NCI-H345 (cell line): ENCODE measurements at regions not wholly inside any gene's neighbourhood (a gene's known extent, or its start where the extent isn't known, plus 50 kb on each side); places are given as distances from the start of the nearest gene placed in this dataset.

ENCODE experiments used
- DNase-seq: peaks from one replicate; lab custom pipeline; 2025; lab: John Stamatoyannopoulos, UW

DNA sequence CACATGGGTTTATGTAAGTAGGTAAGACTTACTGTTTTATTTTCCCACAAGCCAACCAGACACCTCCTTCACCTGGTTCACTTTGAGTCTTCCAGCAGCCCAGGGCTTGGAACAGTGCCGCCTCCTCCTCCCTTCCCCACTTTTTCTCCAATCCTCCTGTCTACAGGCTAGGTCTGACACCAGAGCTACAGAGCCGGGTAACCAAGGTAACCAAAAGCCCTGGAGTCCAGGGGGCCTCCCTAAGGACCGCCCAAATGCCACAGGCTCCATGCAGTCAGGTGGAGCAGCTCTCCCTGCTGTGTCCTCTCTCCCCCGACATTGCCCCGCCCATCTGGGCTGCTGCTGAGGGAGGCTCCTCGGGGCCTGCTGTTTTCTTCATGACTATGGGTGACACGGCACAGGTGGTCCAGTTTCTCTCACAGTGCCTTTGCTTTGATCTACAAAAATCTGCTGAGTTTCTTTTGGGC, 138.0 kb upstream of the EFNA5 start:
- DNase-seq = peak; percentile 61

DNA sequence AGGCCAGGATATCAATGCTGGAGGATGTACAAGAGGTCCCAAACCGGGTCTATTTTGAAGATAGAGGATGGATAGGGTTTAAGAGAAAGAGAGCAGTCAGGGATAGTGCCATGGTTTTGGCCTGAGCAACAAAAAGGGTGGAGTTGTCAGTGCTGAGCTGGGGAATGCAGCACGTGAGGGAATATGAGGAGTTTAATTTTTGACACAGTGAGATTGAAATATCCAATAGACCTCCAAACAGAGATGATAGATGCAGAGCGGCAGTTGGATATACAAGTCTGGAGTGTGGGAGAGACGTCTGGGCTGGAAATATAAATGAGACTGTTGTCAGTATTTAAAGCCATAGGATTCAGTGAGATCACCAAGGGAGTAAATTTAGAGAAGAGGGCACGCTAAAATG, 136.7 kb upstream of the EFNA5 start:
- DNase-seq = no peak

DNA sequence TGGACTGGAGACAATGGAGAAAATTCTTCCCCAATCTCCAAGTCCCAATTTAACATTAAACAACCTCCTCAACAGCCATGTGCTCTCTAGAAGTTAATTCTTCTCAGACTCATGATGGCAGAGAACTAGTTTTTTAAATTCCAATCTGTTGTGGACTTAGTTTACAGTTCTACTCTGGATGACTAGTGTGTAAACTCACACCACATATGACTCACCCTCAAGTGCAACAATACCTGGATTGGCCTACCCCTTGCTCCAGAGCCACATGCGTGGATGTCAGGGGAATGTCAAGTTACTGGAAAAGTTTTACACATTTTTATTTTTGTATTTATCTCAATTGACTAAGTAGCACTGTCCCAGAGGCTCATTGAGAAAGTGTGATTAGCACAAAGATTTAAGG, 136.0 kb upstream of the EFNA5 start:
- no peak for DNase-seq

DNA sequence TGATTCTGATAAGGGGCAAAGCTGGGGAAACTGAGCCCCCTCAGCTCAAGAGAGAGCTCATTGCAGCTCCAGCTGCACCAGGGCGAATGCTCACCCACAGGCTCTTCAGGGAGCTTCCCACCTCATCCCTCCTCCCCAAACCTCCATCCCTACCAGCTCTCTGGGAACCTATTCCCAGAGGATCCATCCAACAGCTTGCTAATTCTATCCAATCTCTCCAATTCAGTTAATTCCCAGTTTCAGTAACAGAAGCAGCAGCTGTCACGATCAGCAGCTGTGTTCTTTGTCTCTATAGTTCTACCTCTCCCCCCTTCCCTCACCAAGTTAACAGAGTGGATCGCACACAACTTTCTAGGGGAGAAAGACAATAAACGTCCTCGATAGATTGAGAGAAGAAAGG, 135.5 kb upstream of the EFNA5 start:
- DNase-seq = peak; percentile 17

DNA sequence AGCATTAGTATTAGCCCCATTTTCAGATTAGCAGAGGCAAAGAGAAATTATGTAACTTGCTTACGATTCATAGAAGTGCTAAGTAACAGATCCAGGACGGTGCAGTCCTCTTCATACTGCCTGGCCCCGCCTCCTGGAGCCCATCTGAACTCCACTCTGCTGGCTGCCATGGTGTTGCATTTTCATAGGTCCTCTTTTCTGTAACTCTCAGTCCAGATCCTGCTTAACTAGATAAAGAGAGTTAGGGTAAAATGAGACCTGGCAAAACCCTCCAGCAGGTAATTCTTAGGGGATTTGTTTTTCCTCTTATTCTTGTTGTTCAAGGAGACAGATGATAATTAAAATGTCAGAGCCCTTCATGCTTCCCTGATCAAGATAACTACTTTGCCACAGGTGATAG, 135.1 kb upstream of the EFNA5 start:
- peak; percentile 2 for DNase-seq

DNA sequence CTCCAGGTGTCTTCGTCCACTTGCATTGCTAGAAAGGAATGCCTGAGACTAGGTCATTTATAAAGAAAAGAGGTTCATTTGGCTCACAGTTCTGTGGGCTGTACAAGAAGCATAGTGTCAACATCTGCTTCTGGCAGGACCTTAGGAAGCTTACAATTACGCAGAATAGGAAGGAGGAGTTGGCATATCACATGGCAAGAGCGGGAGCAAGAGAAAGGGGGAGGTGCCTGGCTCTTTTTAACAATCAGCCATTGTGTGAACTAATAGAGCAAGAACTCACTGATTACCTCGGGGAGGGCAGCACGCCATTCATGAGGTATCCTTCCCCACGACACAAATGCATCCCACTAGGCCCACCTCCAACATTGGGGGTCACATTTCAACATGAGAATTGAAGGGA, 134.4 kb upstream of the EFNA5 start:
- no peak for DNase-seq

DNA sequence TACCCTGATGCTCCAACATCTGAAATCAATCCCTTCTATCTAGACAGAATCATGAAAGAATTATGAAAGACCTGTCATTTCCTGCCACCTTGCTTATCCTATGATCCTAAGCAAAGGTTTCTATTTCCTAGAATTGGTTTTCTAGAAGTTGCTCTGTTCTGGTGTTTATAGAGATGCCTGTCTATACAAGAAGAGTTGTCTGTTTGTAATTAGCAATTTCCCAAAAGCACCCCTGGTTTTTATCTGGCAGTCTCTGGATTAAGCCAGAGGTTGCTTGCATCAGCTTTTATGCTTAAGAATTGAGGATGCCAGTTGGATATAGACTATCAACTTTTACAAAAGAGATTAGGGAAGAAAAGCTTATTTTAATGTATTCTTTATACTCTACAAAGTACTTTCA, 133.0 kb upstream of the EFNA5 start:
- DNase-seq = no peak

DNA sequence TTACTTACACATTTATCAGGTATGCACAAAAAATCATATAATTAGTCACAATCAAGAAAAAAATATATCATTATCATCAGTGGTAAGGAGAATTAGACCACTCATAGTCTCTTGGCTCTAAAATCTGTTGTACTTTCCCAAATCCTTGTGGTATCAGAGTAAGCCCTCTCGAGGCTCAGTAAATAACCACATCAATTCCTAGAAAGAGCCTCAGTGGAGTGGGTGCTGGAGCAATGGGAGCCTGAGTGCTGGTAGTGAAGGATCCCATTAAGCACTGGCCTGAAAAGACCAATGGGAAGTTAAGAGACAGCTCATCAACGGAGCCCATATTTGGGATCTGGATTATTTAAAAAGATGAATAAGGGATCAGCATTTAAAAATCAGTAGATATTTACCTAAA, 130.3 kb upstream of the EFNA5 start:
- no peak for DNase-seq

DNA sequence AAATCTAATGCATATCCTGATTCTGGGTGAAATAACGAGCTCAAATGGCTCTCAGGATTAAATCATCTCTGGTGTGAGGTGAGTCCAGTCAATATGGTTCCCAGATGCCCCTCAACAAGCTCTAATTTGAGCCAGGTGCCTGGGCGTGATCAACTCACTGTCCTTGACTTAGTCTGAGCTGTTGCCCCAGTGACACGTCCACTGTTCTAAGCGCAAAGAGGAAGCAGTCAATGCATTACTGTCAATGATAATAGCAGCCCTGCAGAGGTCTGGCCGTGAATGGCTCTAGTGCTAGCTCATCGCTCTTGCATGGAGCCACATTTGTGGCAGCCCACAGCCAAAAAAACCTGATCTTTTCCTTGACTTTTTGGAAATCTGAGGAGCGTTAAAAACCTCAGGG, 128.6 kb upstream of the EFNA5 start:
- DNase-seq = no peak

DNA sequence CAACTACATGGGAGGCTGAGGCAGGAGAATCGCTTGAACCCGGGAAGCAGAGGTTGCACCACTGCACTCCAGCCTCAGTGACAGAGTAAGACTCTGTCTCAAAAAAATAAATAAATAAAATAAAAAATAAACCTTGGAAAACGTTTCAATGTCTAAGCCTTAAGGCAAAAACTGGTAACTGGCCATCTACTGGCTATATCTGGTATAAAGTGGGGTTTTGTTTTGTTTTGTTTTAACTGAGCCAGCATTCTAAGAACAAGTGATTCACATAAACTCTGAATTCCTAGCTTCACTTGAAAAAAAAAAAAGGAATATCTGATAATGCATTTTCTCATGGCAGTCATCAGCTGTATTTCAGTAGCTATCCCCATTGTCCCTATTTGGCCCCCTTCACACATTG, 126.1 kb upstream of the EFNA5 start:
- no peak for DNase-seq

DNA sequence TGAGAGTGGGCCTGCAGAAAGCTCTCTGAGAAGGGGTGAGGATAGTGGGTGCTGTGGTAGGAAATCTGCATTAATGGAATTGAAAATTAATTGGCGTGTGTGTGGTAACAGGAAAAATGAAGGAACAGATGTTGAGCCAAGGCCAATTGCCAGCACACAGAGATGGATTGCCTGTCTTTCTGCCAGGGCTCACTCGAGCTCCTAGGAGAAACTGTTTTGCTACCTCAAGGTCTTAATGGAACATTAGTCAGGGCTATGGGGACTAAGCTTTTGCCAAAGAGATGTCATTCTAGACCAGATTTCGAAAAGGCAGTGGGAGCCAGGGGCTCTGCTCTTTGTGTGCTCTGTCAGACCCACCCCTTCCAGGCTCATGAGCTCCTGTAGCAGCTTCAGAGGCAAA, 124.0 kb upstream of the EFNA5 start:
- DNase-seq = no peak

DNA sequence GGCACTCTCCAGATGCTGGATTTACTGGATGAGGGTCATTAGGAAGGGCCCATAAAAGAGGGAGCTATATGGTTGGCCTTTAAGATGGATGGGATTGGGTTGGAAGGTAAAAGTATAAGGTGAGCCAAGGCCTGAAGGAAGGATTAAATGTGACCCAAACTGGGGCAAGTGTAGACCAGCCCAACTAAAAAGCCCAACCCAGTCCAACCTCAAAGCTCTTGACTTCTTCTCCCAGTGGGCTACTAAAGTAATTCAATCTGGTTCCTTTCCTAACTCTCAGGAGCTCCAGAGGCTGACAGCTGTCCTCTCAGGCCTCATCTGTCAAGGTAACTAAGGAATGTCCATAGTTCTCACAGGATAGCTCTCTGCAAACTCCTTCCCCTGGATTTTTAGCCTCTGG, 122.2 kb upstream of the EFNA5 start:
- no peak for DNase-seq

DNA sequence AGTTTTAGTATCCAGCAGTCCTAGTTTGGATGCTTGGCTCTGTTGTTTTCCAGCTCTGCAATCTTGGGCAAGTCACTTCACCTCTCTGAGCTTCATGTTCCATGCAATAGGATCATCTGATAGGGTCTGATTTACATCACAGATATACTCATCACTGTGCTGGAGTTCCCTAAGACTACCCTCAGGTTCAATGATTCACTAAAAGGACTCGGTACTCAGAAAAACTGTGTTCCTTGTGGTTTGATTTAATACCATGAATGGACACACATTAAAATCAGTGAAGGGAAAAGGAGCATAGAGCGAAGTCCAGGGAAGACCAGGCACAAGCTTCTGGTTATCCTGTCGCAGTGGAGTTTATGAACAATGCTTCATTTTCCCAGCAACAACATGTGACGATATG, 119.9 kb upstream of the EFNA5 start:
- no peak for DNase-seq

DNA sequence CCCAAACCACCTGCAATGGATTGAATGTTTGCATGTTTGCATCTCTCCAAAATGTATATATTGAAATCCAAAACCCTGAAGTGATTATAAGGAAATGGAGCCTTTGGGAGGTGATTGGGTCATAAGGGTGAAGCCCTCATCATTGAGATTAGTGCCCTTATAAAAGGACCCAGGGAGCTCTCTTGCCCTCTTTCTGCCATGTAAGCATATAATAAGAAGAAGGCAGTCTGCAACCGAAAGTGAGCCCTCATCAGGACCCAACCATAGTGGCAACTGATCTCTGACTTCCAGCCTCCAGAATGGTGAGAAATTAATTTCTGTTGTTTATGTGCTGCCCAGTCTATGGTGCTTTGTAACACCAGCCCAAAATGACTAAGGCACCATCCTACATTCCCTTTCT, 115.7 kb upstream of the EFNA5 start:
- DNase-seq = no peak

DNA sequence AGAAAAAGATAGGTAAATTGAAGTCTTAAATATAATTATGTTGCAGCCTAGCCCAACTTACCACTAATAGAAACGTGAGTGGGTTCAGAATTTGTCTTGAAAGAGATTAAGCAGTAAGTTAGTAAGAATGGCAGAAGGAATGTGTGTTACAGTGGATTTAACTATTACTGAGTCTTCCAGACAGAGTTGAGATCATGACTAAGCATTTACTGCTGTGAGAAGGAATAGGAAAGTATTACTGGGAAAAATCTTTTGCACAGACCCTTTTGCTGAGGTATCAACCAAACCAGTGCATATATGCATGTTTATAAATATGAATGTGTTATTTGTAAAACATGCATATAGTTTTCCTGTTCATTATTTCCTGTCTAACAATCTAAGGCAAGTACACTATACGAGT, 112.8 kb upstream of the EFNA5 start:
- DNase-seq = no peak

DNA sequence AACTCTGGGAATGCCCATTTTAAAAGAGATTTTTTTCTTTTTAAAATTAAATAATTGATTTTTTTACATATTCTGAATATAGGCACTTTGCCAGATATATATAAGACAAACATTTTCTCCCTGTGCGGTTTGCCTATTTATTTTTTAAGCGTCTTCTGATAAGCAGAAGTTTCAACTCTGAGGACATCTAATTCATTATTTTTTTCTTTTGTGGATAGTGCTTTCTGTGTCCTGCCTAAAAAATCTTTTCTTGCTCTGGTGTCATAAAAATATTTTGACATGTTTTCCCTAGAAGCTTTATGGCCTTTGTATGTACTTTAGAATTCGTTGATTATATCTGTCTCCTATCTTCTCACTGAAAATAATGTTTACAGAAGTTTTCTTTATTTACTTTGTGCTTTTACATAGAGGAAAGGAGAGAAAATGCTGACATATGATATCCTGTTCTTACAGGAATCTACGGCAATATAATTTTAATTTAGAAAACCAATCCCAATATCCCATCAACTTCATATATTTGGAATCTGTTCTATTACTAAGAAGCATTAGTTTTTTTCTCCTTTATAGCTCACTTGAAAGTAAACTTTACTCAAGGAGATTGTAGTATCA, 111.9 kb upstream of the EFNA5 start:
- DNase-seq = no peak

DNA sequence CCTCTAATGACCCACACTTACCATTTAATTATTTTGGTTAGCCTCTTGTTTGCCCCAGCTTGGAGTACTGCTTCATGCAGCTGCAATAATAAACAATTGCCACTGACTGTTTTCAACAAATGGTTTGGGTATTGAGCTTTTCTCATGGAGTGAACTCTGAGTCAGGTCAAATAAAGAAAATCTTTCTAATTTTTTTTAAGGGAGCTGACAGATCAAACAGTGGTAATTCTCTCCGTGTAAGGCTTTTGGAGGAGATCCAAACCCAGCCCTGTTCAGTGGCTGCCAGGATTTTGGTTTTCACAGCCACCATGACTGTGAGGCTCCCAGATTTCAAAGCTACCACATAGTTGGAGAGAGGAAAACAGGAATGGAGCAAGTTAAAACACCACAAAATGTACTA, 110.7 kb upstream of the EFNA5 start:
- no peak for DNase-seq

DNA sequence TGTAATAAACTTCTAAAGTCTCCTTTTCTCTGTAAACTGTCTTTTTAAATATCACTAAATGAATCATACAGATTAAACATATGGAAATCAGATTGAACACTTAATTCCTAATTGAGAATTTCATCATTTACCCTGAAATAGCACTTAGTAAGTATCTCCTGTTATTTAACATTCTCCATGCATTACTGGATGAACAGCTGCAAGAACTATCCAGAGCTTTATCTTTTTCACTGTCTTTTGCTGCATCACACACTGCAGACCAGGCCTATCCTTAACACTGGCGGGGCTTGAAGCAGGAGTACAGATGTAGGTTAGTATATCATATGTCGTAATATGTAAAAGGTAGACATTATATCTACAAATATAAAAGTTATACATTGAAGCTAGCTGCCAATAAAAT, 108.7 kb upstream of the EFNA5 start:
- DNase-seq = no peak

DNA sequence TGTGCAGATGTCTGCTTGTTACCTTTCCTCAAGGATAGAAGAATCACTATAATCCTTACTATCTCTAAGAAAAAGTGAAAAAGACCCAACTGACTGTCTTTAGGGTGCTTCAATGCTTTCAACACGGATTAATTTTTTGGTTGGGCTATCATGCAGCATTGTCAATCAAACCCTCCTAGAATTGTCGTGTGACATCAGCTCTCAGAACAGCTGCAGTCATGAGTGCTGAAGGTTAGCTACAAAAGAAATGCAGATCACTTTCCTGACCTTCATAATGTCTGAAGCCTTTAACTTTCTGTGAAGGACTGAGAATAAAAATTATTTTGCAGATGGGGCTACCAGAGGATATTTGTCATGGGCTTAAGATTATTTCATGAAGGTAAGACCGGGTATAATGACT, 107.9 kb upstream of the EFNA5 start:
- no peak for DNase-seq

DNA sequence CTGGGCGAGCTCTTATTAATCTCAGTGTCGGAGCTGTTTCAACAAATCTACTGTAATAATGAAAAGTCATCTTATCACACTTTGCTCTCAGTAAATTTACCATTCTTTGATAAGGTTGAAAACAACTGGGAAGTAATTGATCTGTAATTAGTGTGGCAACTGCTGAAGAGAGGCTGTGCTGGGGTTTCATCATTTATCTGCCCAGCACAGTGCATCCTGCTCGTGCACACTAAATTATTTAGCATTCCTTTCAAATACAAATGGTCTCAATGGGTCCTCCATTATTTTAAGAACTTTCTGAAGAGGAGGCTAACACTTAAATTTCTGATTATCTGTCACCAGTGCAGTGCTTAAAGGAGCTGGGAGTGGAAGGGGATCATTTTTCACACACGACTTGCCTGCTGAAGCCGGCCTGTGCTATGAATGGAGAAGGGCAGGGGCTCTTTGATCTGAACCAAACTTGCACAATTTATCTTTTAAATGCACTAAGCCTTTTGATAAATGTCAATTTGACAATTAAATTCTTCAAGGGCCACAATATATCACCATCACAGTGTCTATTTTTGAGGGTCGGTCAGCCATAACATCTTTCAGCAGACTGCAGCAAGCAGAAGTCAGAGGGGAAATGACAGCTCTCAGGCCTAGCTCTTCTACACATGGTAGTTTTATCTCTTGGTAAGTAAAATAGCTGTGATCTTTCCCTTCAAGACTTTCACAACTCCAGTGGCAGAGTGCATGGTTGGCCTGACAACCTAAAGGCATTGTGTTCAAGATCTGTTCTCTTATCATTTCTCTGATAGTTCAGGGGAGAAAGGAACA, 106.4 kb upstream of the EFNA5 start:
- no peak for DNase-seq

DNA sequence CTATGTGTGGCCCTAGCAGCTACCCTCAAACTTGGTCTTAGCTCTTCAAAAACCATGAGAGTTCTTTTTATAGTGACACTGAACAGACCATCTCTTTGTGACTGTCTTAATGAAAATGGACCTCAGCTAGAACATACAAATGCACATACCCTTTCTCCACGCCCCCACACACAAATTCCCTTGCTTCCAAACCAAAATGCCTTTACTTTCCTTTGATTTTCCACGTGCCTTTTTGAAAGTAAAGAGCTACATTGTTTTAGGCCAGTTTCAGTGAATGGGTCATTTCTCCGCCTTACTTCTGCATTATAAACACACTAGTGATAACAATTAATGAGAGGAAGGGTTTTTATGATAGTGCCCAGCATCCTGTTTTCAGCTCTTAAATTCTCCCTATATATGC, 105.8 kb upstream of the EFNA5 start:
- no peak for DNase-seq

DNA sequence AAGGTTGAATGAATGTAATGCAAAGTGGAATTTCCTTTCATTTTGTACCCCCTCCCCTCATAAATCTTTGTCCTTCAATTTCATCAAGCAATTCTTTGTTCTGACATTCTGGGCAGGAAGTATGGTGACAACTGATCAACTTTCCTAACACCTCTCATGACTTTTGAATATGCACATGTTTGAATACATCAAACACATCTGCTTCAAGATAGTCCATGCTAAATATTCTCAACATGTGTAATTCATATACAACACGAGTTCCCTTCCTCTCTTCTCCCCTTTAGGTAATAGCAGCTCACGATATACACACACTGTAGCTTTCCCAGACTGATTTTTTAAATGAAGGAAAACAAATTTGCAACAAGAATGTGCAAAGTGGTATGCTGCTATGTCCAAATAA, 103.6 kb upstream of the EFNA5 start:
- no peak for DNase-seq

DNA sequence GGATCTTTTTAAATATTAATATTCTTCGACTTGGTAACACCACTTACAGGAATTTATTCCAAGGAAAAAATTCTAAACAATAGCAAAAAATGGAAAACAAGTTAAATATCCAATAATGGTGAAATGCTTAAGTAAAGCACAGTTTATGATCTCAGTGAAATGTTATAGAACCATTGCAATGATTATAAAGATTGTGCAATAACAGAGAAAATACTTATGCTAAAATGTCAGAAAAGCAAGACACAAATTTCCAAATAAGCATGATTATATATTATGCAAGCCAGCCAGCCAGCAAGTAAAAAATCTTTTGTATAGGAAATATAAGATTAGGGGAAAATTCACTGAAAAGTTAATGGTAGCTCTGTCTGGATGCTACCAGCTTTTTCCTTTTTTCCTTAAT, 102.7 kb upstream of the EFNA5 start:
- DNase-seq = no peak
